ENCODE measurements at regions not wholly inside any gene's neighbourhood (a gene's known extent, or its start where the extent isn't known, plus 50 kb on each side); places are given as distances from the start of the nearest gene placed in this dataset.
"Not testable (repeated sequence)": the region's sequence is repeated elsewhere in the genome, so short reads cannot be mapped to it uniquely, and the experiment has no call there.

DNA sequence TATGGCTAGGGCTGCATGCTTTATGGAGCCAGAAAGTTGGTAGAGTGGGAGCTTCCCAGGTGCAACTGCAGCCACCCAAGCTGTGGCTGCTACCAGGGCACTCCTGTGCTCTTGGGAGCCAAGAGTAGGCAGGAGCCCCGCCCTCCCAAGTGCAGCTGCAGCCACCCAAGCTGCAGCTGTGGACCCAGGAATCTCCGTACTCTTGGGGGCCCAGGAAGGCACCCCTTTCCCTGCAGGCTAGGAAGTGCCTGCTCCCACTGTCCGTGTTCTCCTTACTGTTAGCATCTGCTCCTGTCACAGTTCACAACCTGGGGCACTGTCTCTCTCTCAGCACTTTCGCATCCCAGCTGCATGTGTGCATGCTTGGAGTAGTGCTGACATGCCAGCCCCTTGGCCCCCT is 1718.4 kb downstream of the SPATA31A7 start:
- not testable (repeated sequence) for H3K27ac Mint-ChIP-seq; ATAC-seq; H3K4me3 Mint-ChIP-seq; H3K36me3 Mint-ChIP-seq (ENCODE audit: low read depth); DNase-seq; H3K27me3 Mint-ChIP-seq; H3K4me1 Mint-ChIP-seq; H3K9me3 ChIP-seq (ENCODE audit: control insufficient read depth, low read length, poor library complexity, severe bottlenecking)

DNA sequence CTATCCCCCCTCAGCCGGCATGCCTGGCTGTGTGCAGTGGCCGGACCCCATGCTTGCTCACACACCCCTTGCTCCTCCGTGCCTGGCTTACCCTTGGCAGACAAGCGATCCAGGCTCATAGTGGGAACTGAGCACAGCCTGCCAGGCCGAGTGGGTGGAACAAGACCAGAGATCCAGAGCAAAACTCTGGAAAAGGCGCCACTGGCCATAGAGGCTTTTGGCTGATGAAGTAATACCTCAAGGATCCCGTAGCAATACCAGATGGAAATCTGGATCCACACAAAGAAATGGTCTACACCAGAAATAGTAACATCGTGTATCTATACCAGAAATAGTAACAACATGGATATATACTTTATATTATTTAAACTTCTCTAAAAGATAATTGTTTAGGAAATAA is 1719.6 kb downstream of the SPATA31A7 start:
- not testable (repeated sequence) for DNase-seq

DNA sequence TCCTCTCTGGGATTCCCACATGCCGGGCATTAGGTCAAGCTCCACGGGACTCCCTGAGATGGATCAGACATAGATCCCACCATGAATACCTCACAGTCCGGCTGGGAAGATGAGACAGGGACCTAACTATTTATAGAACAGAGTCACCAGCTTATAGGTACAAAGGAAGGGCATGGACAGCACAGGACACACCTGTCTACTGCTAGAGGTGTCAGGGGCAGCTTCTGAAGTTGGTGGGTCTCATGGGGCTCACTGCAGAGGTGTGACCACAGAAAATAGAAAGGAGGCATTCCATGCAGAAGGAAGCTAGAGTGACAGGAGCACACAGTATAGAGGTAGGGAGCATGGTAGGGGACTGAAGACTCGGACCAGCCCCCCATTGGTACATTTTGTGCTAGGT is 1722.4 kb downstream of the SPATA31A7 start:
- not testable (repeated sequence) for H3K4me3 Mint-ChIP-seq; H3K36me3 Mint-ChIP-seq (ENCODE audit: low read depth); H3K27me3 Mint-ChIP-seq; H3K4me1 Mint-ChIP-seq; ATAC-seq; H3K9me3 ChIP-seq (ENCODE audit: control insufficient read depth, low read length, poor library complexity, severe bottlenecking); H3K27ac Mint-ChIP-seq; DNase-seq

More for the DNA sequence above, 1719.6 kb downstream of the SPATA31A7 start:
- H3K27ac Mint-ChIP-seq; H3K4me3 Mint-ChIP-seq; H3K27me3 Mint-ChIP-seq; ATAC-seq; H3K36me3 Mint-ChIP-seq (ENCODE audit: low read depth); H3K9me3 ChIP-seq (ENCODE audit: control insufficient read depth, low read length, poor library complexity, severe bottlenecking); H3K4me1 Mint-ChIP-seq: not testable (repeated sequence)

DNA sequence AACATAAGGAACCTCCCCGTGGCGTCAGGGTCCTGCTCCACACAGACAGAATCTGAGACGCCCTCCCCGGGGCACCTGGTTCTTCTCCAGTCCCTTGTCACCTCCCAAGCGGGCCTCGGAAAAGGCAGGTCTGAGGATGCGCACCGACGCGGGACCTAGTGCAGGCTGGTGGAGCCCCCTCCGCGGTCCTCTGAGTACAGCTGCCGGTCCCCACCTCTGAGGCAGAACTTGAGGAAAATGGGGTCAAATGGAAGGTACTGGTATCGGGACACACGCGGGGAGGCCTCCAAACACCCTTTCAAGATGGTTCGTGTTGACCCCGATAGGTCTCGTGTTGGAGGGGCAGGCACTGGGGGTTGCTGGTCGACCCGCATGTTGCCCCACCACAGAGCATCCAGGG is 1725.3 kb downstream of the SPATA31A7 start:
- DNase-seq; H3K36me3 Mint-ChIP-seq (ENCODE audit: low read depth); H3K4me1 Mint-ChIP-seq: not testable (repeated sequence)

GRCh38 chr9:62915661-62916060 is 1725.8 kb downstream of the SPATA31A7 start:
- not testable (repeated sequence) for H3K36me3 Mint-ChIP-seq (ENCODE audit: low read depth); H3K4me1 Mint-ChIP-seq; H3K4me3 Mint-ChIP-seq; H3K9me3 ChIP-seq (ENCODE audit: control insufficient read depth, low read length, poor library complexity, severe bottlenecking); H3K27ac Mint-ChIP-seq; DNase-seq; H3K27me3 Mint-ChIP-seq
- ATAC-seq, result peak; percentile 100

More for the DNA sequence above, 1725.3 kb downstream of the SPATA31A7 start:
- H3K4me3 Mint-ChIP-seq; H3K27ac Mint-ChIP-seq; H3K27me3 Mint-ChIP-seq; ATAC-seq; H3K9me3 ChIP-seq (ENCODE audit: control insufficient read depth, low read length, poor library complexity, severe bottlenecking): not testable (repeated sequence)

- H3K9me3 ChIP-seq (ENCODE audit: control insufficient read depth, low read length, poor library complexity, severe bottlenecking); H3K4me3 Mint-ChIP-seq; H3K27ac Mint-ChIP-seq; ATAC-seq; H3K36me3 Mint-ChIP-seq (ENCODE audit: low read depth); H3K4me1 Mint-ChIP-seq; DNase-seq; H3K27me3 Mint-ChIP-seq: not testable (repeated sequence)
Measured at GRCh38 chr9:62918648-62919385, 1729.0 kb downstream of the SPATA31A7 start.

DNA sequence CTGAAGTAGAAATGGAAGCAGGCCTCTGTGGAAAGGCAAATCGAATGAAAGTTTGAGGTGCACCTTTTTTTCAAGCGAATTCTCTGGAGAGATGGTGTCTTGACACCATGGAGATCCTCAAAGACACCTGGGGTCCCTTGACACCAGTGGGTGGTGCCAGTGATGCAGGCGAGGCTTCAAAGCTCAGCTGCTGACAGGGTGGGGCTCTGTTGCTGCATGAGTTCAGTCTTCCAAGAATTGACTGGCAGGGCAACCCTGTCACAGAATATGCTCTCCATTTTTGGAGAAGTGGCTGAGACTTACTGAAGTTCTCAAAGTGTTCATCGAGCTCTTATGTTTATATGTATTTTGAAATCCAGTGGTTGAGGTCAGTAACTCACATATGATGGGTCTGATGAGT is 1741.6 kb downstream of the SPATA31A7 start:
- not testable (repeated sequence) for H3K36me3 Mint-ChIP-seq (ENCODE audit: low read depth); H3K27ac Mint-ChIP-seq; H3K4me3 Mint-ChIP-seq; H3K9me3 ChIP-seq (ENCODE audit: control insufficient read depth, low read length, poor library complexity, severe bottlenecking); ATAC-seq; H3K4me1 Mint-ChIP-seq; H3K27me3 Mint-ChIP-seq; DNase-seq

- H3K4me3 Mint-ChIP-seq; H3K27me3 Mint-ChIP-seq; H3K36me3 Mint-ChIP-seq (ENCODE audit: low read depth); DNase-seq; H3K4me1 Mint-ChIP-seq; H3K9me3 ChIP-seq (ENCODE audit: control insufficient read depth, low read length, poor library complexity, severe bottlenecking); ATAC-seq; H3K27ac Mint-ChIP-seq: not testable (repeated sequence)
Measured at GRCh38 chr9:62952840-62953239, 1763.0 kb downstream of the SPATA31A7 start.
